ENCODE measurements at regions not wholly inside any gene's neighbourhood (a gene's known extent, or its start where the extent isn't known, plus 50 kb on each side); places are given as distances from the start of the nearest gene placed in this dataset.

GRCh38 chr5:6273749-6274148, 104.6 kb downstream of the MED10 start:
- TF ChIP-seq POLR2AphosphoS5 (IDR thresholded peaks at IDR 0.05): no peak
- TF ChIP-seq CTCF (IDR thresholded peaks at IDR 0.05): no peak
- no peak for TF ChIP-seq POLR2A (IDR thresholded peaks at IDR 0.05)

Measured in gastroesophageal sphincter (tissue), 3 donors.